ENCODE measurements at regions not wholly inside any gene's neighbourhood (a gene's known extent, or its start where the extent isn't known, plus 50 kb on each side); places are given as distances from the start of the nearest gene placed in this dataset.

- TF ChIP-seq CTCF (IDR thresholded peaks at IDR 0.05) = no peak
- Histone ChIP-seq H3K4me1 (ENCODE audit: control insufficient read depth, insufficient read depth, low read length) (no peaks in the 10 kb centered on the region), H3K27ac (ENCODE audit: low read length) (no peak overlapping the region), H3K4me3 (ENCODE audit: low read length) (no peak overlapping the region), H3K27me3 (ENCODE audit: control insufficient read depth, insufficient read depth, low read length) (no peaks in the 10 kb centered on the region), H3K9me3 (ENCODE audit: control insufficient read depth, insufficient read depth, low read length) (peaks cover 4% of the 10 kb centered on the region), H3K36me3 (ENCODE audit: control insufficient read depth, insufficient read depth, low read length) (no peaks in the 10 kb centered on the region)
- Mint-ChIP-seq H3K27ac (no peak overlapping the region), H3K4me1 (no peaks in the 10 kb centered on the region), H3K9me3 (peaks cover 14 to 22% of the 10 kb centered on the region in 2 donors), H3K36me3 (no peaks in the 10 kb centered on the region), H3K4me3 (no peak overlapping the region), H3K27me3 (ENCODE audit: low read depth in 2 of 2) (no peaks in the 10 kb centered on the region)
- DNase-seq = no peak
- no peak for ATAC-seq
- 100% methylated on average over 1 of the region's 2 CpGs for WGBS (ENCODE audit: insufficient coverage)
- intact Hi-C loops (cut with micrococcal nuclease) = no loop called here
Observed at GRCh38 chr4:34258176-34258575, 1986.1 kb downstream of the ARAP2 start.

DNA sequence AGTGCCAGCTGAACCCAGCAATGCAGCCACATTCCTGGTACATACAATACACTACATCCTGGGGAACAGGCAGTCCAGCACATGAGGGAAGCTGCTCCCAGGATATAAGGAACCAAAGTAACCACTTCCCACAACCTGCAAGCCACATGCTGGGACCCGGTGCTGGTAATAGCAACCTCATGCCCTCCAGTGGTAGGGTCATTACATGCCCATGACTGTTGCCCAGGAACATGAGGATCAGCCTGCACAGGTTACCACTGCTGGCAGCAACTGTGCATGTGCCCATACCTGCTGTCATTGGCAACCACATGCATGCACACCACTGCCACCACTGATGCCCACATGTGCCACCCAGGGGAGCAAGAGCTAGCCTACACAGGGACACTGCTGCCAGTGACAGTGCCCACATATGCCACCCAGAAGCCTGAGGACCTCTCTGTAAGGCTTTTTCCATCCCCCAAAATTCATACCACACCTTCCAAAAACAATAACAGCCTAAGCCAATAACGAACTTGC lies 1982.5 kb downstream of the ARAP2 start:
- H3K4me1 ChIP-seq (ENCODE audit: control insufficient read depth, insufficient read depth, low read length) = no peaks in the 10 kb centered on the region
- no peaks in the 10 kb centered on the region for H3K36me3 Mint-ChIP-seq
- ATAC-seq (no peak), DNase-seq (no peak)
- peaks cover 14 to 34% of the 10 kb centered on the region in 2 donors for H3K9me3 Mint-ChIP-seq
- H3K36me3 ChIP-seq (ENCODE audit: control insufficient read depth, insufficient read depth, low read length) = no peaks in the 10 kb centered on the region
- H3K4me3 Mint-ChIP-seq = no peak overlapping the region
- peaks cover 4% of the 10 kb centered on the region for H3K9me3 ChIP-seq (ENCODE audit: control insufficient read depth, insufficient read depth, low read length)
- intact Hi-C loops (cut with micrococcal nuclease) = no loop called here
- no peak overlapping the region for H3K27ac ChIP-seq (ENCODE audit: low read length)
- no peaks in the 10 kb centered on the region for H3K27me3 Mint-ChIP-seq (ENCODE audit: low read depth in 2 of 2)
- no peak overlapping the region for H3K4me3 ChIP-seq (ENCODE audit: low read length)
- TF ChIP-seq CTCF (IDR thresholded peaks at IDR 0.05) = no peak
- H3K27ac Mint-ChIP-seq = no peak overlapping the region
- 71% methylated on average over 2 of the region's 2 CpGs for WGBS (ENCODE audit: insufficient coverage)
- H3K4me1 Mint-ChIP-seq = no peaks in the 10 kb centered on the region
- no peaks in the 10 kb centered on the region for H3K27me3 ChIP-seq (ENCODE audit: control insufficient read depth, insufficient read depth, low read length)

DNA sequence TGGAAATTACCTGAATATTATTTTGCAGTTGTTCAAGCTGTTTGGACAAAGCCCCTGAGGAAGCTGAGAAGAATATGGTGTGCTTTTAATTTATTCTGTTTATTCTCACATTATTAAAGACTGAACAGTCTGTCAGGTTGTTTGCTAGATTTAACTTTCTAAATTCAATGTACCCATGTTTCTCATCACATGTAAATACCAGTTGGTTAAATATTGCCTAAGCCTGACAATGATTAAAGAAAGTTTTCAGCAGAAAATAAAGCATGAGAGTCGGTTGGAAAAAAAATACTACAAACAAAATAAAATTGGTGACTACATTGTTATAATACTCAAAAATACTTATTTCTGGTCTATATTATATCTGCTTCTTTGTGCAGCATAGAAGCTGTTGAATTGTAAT lies 1974.7 kb downstream of the ARAP2 start:
- WGBS (ENCODE audit: insufficient coverage) = no CpG with 5 or more reads among the region's 1 CpG
- ATAC-seq = no peak

More for the DNA sequence above, 1974.7 kb downstream of the ARAP2 start:
- no peak for TF ChIP-seq CTCF (IDR thresholded peaks at IDR 0.05)
- H3K27me3 Mint-ChIP-seq (ENCODE audit: low read depth in 2 of 2) = no peaks in the 10 kb centered on the region
- Histone ChIP-seq H3K4me3 (ENCODE audit: low read length) (no peak overlapping the region), H3K4me1 (ENCODE audit: control insufficient read depth, insufficient read depth, low read length) (no peaks in the 10 kb centered on the region), H3K27me3 (ENCODE audit: control insufficient read depth, insufficient read depth, low read length) (no peaks in the 10 kb centered on the region), H3K27ac (ENCODE audit: low read length) (no peak overlapping the region), H3K36me3 (ENCODE audit: control insufficient read depth, insufficient read depth, low read length) (no peaks in the 10 kb centered on the region), H3K9me3 (ENCODE audit: control insufficient read depth, insufficient read depth, low read length) (no peaks in the 10 kb centered on the region)
- H3K36me3 Mint-ChIP-seq = no peaks in the 10 kb centered on the region
- no peak for DNase-seq
- no peaks in the 10 kb centered on the region for H3K4me1 Mint-ChIP-seq
- peaks cover 7 to 20% of the 10 kb centered on the region in 2 donors for H3K9me3 Mint-ChIP-seq
- no peak overlapping the region for H3K4me3 Mint-ChIP-seq
- H3K27ac Mint-ChIP-seq = no peak overlapping the region
- intact Hi-C loops (cut with micrococcal nuclease) = no loop called here

All from natural killer cell (primary cell).